ENCODE measurements at regions not wholly inside any gene's neighbourhood (a gene's known extent, or its start where the extent isn't known, plus 50 kb on each side); places are given as distances from the start of the nearest gene placed in this dataset.

GRCh38 chr14:34931206-34931605 lies 51.6 kb upstream of the SRP54 start:
- DNase-seq (ENCODE audit: low spot score) = peak; percentile 30

GRCh38 chr14:34930591-34931091 lies 52.2 kb upstream of the SRP54 start:
- no peak for DNase-seq (ENCODE audit: low spot score)

DNA sequence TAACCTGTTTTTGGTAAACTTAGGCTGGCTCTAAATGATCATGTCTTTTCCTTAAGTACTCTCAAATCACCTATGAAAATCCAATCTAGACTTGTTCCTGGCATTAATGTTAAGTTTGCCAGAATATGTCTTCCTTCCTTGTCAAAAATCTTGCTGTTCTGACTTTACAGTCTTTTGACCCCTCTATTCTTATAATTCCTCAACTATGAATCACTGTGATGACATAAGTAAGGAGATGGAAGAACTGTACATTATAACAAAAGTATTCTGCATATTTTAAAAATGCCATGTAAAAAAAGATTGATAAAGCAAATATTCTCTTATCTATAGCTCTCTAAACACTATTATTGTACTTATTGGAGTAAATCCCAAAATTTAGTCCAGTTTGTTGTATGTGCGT lies 51.4 kb upstream of the BAZ1A start:
- no peak for DNase-seq (ENCODE audit: low spot score)

Measured in HT-29 (cell line).